ENCODE measurements at regions not wholly inside any gene's neighbourhood (a gene's known extent, or its start where the extent isn't known, plus 50 kb on each side); places are given as distances from the start of the nearest gene placed in this dataset.
"Not testable (repeated sequence)": the region's sequence is repeated elsewhere in the genome, so short reads cannot be mapped to it uniquely, and the experiment has no call there.

DNA sequence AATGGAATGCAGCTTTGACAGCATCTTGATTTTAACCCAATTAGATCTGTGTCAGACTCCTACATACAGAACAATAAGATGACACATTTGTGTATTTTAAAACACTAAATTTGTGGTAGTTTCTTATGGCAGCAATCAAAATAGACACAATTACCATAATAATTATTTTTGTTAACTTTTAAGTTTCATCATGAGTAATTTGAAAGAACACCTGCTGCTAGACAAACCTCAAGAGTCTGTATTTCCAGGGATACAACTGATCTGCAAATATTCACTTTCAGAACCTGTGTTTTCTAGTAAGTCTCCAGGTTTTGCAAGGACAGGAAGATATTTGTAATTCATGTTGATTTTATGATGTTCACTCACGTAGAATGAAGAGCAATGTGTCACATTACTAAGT lies 736.8 kb downstream of the DIPK2A start:
- Histone ChIP-seq H3K4me3 (ENCODE audit: low read depth, low read length) (no peak overlapping the region), H3K27me3 (ENCODE audit: control insufficient read depth, insufficient read depth, low read length) (no peaks in the 10 kb centered on the region), H3K27ac (ENCODE audit: low read depth, low read length) (no peak overlapping the region), H3K9me3 (ENCODE audit: control insufficient read depth, insufficient read depth, low read length) (no peaks in the 10 kb centered on the region)
- no peak for TF ChIP-seq CTCF (IDR thresholded peaks at IDR 0.05; ENCODE audit: low read depth, low read length)
- POLR2A ChIA-PET = no interaction called here
- no peak for DNase-seq (ENCODE audit: low read depth, low spot score)
- CTCF ChIA-PET = no interaction called here

- POLR2A ChIA-PET = no interaction called here
Measured at GRCh38 chr3:144737281-144737680, 765.7 kb downstream of the DIPK2A start.

GRCh38 chr3:144743225-144743668 lies 771.6 kb downstream of the DIPK2A start:
- CTCF ChIA-PET = no interaction called here
- TF ChIP-seq CTCF (IDR thresholded peaks at IDR 0.05; ENCODE audit: low read depth, low read length) = no peak
- Histone ChIP-seq H3K27me3 (ENCODE audit: control insufficient read depth, insufficient read depth, low read length) (no peaks in the 10 kb centered on the region), H3K9me3 (ENCODE audit: control insufficient read depth, insufficient read depth, low read length) (no peaks in the 10 kb centered on the region), H3K4me3 (ENCODE audit: low read depth, low read length) (no peak overlapping the region), H3K27ac (ENCODE audit: low read depth, low read length) (no peak overlapping the region)
- POLR2A ChIA-PET = no interaction called here
- DNase-seq (ENCODE audit: low read depth, low spot score) = no peak

More at GRCh38 chr3:144737281-144737680, 765.7 kb downstream of the DIPK2A start:
- CTCF ChIA-PET = no interaction called here
- Histone ChIP-seq H3K4me3 (ENCODE audit: low read depth, low read length) (no peak overlapping the region), H3K9me3 (ENCODE audit: control insufficient read depth, insufficient read depth, low read length) (no peaks in the 10 kb centered on the region), H3K27me3 (ENCODE audit: control insufficient read depth, insufficient read depth, low read length) (no peaks in the 10 kb centered on the region), H3K27ac (ENCODE audit: low read depth, low read length) (no peak overlapping the region)
- TF ChIP-seq CTCF (IDR thresholded peaks at IDR 0.05; ENCODE audit: low read depth, low read length) = no peak
- DNase-seq (ENCODE audit: low read depth, low spot score) = no peak

DNA sequence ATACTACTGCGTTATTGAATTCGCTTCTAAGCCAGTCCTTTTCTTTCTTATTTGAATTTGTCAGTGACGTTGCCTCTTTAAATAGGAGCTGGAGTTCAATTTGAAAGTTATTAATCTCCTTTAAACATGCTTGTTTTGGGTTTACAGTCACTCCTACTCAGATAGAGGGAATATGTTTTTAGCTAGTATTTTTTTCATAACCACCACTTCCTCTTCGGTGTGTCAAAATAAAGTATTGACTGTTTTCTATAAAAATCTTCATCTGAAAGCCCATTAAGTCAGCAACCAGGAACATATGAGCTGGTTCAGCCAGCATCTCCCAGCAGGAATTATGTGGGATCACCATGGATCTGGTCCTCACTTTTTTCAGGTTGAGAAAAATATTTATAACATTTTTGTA lies 772.9 kb downstream of the DIPK2A start:
- Histone ChIP-seq H3K9me3 (ENCODE audit: control insufficient read depth, insufficient read depth, low read length) (no peaks in the 10 kb centered on the region), H3K27me3 (ENCODE audit: control insufficient read depth, insufficient read depth, low read length) (no peaks in the 10 kb centered on the region), H3K4me3 (ENCODE audit: low read depth, low read length) (no peak overlapping the region), H3K27ac (ENCODE audit: low read depth, low read length) (no peak overlapping the region)
- ChIA-PET CTCF (no interaction called here), POLR2A (no interaction called here)
- no peak for DNase-seq (ENCODE audit: low read depth, low spot score)
- TF ChIP-seq CTCF (IDR thresholded peaks at IDR 0.05; ENCODE audit: low read depth, low read length) = no peak

DNA sequence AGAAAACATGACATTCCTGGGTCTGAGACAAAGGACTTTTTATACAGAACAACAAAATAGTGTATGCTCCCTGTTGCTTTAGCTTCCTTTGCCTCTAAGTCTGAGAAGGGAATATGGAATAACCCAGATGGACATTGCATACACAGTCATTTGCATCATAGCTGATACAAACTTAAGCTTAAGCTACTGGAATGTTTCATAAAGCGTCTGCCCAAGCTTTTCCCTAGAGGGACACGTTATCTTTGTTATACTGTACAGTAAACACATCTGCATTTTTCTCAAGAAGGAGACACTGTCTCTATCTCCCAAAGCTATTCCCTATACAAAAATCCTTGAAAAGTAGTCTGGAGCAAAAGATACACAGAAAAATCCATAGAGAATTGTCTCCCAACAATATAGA lies 775.0 kb downstream of the DIPK2A start:
- TF ChIP-seq CTCF (IDR thresholded peaks at IDR 0.05; ENCODE audit: low read depth, low read length) = no peak
- H3K27ac ChIP-seq (ENCODE audit: low read depth, low read length) = no peak overlapping the region
- ChIA-PET POLR2A (interaction anchor here (0.6 kb wide), 1 partner anchor 236 kb away, joined by 6 read pairs; no protein-coding TSS in a partner anchor), CTCF (no interaction called here)
- DNase-seq (ENCODE audit: low read depth, low spot score) = no peak
- no peaks in the 10 kb centered on the region; the same call in 1 of the 2 replicates for H3K9me3 ChIP-seq (ENCODE audit: control insufficient read depth, insufficient read depth, low read length)
- no peaks in the 10 kb centered on the region for H3K27me3 ChIP-seq (ENCODE audit: control insufficient read depth, insufficient read depth, low read length)
- H3K4me3 ChIP-seq (ENCODE audit: low read depth, low read length) = no peak overlapping the region

DNA sequence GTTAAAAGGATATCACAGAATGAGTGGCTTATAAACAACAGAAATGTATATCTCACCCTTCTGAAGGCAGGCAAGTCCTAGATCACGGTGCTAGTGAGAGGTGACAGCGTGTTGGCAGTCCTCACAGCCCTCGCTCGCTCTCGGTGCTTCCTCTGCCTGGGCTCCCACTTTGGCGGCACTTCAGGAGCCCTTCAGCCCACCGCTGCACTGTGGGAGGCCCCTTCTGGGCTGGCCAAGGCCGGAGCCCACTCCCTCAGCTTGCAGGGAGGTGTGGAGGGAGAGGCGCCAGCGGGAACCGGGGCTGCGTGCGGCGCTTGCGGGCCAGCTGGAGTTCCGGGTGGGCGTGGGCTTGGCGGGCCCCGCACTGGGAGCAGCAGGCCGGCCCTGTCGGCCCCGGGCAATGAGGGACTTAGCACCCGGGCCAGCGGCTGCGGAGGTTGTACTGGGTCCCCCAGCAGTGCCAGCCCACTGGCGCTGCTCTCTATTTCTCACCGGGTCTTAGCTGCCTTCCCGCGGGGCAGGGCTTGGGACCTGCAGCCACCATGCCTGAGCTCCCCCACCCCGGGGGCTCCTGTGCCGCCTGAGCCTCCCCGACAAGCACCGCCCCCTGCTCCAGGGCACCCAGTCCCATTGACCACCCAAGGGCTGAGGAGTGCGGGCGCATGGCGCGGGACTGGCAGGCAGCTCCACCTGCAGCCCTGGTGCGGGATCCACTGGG lies 778.1 kb downstream of the DIPK2A start:
- H3K4me3 ChIP-seq (ENCODE audit: low read depth, low read length); H3K27ac ChIP-seq (ENCODE audit: low read depth, low read length); CTCF ChIA-PET; H3K9me3 ChIP-seq (ENCODE audit: control insufficient read depth, insufficient read depth, low read length); DNase-seq (ENCODE audit: low read depth, low spot score); H3K27me3 ChIP-seq (ENCODE audit: control insufficient read depth, insufficient read depth, low read length); POLR2A ChIA-PET: not testable (repeated sequence)
